Heart left ventricle (tissue), 16 donors: ENCODE measurements at regions not wholly inside any gene's neighbourhood (a gene's known extent, or its start where the extent isn't known, plus 50 kb on each side); places are given as distances from the start of the nearest gene placed in this dataset.

Experiments
- ATAC-seq, 4 donors: fragments of 200-7000 bp; cut with Tn5 transposase; one replicate each; pipeline ENCODE4 v1.9.1; 2020 to 2022; ENCODE audit warnings: moderate library complexity in 4 of 4, mild to moderate bottlenecking in 3 of 4, moderate number of reproducible peaks in 1 of 4
- DNase-seq, 5 donors: peaks; one replicate each; pipeline ENCODE4 v3.0.0-alpha.2; 2020
- H3K27ac ChIP-seq, 12 donors: fragments of 200-600 bp; sonication (generic) in 4 of 12; one replicate each; pipeline versions ENCODE4 v1.5.0 to v1.8.0; 2016 to 2022; ENCODE audit warnings: mild to moderate bottlenecking in 2 of 12
- H3K27me3 ChIP-seq, 9 donors: fragments of 200-600 bp; sonication (generic) in 2 of 9; one replicate each; pipeline versions ENCODE4 v1.5.1 to v1.8.0; 2016 to 2022; ENCODE audit warnings: mild to moderate bottlenecking in 3 of 9
- H3K36me3 ChIP-seq, 9 donors: fragments of 200-600 bp; sonication (generic) in 2 of 9; one replicate each; pipeline versions ENCODE4 v1.5.0 to v1.8.0; 2018 to 2022; ENCODE audit warnings: mild to moderate bottlenecking in 2 of 9
- H3K4me1 ChIP-seq, 12 donors: fragments of 200-600 bp; sonication (generic) in 4 of 12; one replicate each; pipeline versions ENCODE4 v1.5.0 to v1.8.0; 2016 to 2022; ENCODE audit warnings: mild to moderate bottlenecking in 3 of 12
- H3K4me3 ChIP-seq, 12 donors: fragments of 200-600 bp; sonication (generic) in 4 of 12; one replicate each; pipeline versions ENCODE4 v1.5.0 to v1.8.0; 2017 to 2022; ENCODE audit warnings: mild to moderate bottlenecking in 9 of 12, moderate library complexity in 4 of 12
- H3K9me3 ChIP-seq, 12 donors: fragments of 200-600 bp; sonication (generic) in 4 of 12; one replicate each; pipeline versions ENCODE4 v1.5.0 to v1.8.0; 2016 to 2022; ENCODE audit warnings: mild to moderate bottlenecking in 1 of 12
- CTCF ChIP-seq, 12 donors: fragments of 200-600 bp; sonication (generic) in 4 of 12; IDR thresholded peaks; one replicate each; pipeline versions ENCODE4 v1.5.0 to v1.8.0; 2018 to 2022; ENCODE audit warnings: antibody characterized with exemption in 12 of 12, mild to moderate bottlenecking in 5 of 12
- POLR2A ChIP-seq, 2 donors: fragments of 450-650 bp; IDR thresholded peaks; one replicate each; pipeline ENCODE4 v1.6.1; 2017; ENCODE audit warnings: antibody characterized with exemption in 2 of 2, mild to moderate bottlenecking in 2 of 2, moderate library complexity in 2 of 2
- WGBS, 4 donors: extraction: QIAGEN DNeasy Blood & Tissue Kit in 2 of 4; methylation state at CpG; one replicate each; pipeline versions ENCODE4 v1.1.5 to v1.1.7; 2013 to 2018; 5-methylcytosine and 5-hydroxymethylcytosine counted together
- intact Hi-C, 10 donors: fragments of 100-400 bp; cut with DNase I; formaldehyde crosslinking; loops; one replicate each; pipeline versions ENCODE4 v1.11.1 to v1.14.2; 2022
- donor health status: ischemic (EF 13 %, LVEDD 7.1; RV severe dilation, severe dysfunction).
- donor health status: healthy with polysubstance abuse.
- donor health status: DM: no; HTN: yes; CAD: no.
- donor health status: DM: no; HTN: no; CAD: no.
- donor health status: ischemic (EF 25% LVEDD 6.9; RV normal size, moderate dysfunction).
- donor health status: ischemic (EF 25% LVEDD 5.7; RV mildly dilated, moderate dysfunction).
- donor health status: healthy.
- donor health status: DM: yes; HTN: yes; CAD: no.
- donor health status: ischemic (EF 35%, LVEDD 5.7; RV mildly dilated, moderate dysfunction).
- donor health status: nonischemic (EF 11% LVEDD 7.7; RV severe dilation, severe dysfunction).
- donor health status: DM: yes; HTN: yes; CAD: no.
- donor health status: PGD.
- donor health status: ischemic (EF 29% LVEDD 5.4; RV normal size, mild dysfunction).
- donor health status: nonischemic (EF 23%, LVEDD 6.1; RV moderate dilation, normal function).

- no peak overlapping the region for H3K4me3 ChIP-seq
- no peak for ATAC-seq
- WGBS, 4 donors, result 90 to 97% (median 92%) methylated on average over 3 of the region's 3 CpGs
- H3K9me3 ChIP-seq, result no peaks in the 10 kb centered on the region
- H3K27me3 ChIP-seq, result peaks cover 0 to 16% (median 0%) of the 10 kb centered on the region in 9 donors
- H3K27ac ChIP-seq, result no peak overlapping the region
- no peaks in the 10 kb centered on the region for H3K4me1 ChIP-seq
- DNase-seq, result no peak
- no peaks in the 10 kb centered on the region for H3K36me3 ChIP-seq
- TF ChIP-seq CTCF (IDR thresholded peaks at IDR 0.05) (no peak), POLR2A (IDR thresholded peaks at IDR 0.05) (no peak)
- intact Hi-C loops, result loop anchor here in 1 of 10 donors (5.0 kb wide), 1 partner anchor 341 kb away; no protein-coding TSS in a partner anchor
Observed at GRCh38 chr6:27061235-27061993, 186.1 kb upstream of the PRSS16 start.

GRCh38 chr6:27062755-27063154 is 184.7 kb upstream of the PRSS16 start:
- intact Hi-C loops, result loop anchor here in 1 of 10 donors (5.0 kb wide), 1 partner anchor 340 kb away; no protein-coding TSS in a partner anchor
- Histone ChIP-seq H3K27ac (no peak overlapping the region), H3K9me3 (no peaks in the 10 kb centered on the region), H3K4me3 (no peak overlapping the region), H3K27me3 (peaks cover 0 to 14% (median 0%) of the 10 kb centered on the region in 9 donors), H3K36me3 (no peaks in the 10 kb centered on the region), H3K4me1 (no peaks in the 10 kb centered on the region)
- no peak for ATAC-seq
- DNase-seq, result no peak
- TF ChIP-seq POLR2A (IDR thresholded peaks at IDR 0.05), result no peak
- no peak for TF ChIP-seq CTCF (IDR thresholded peaks at IDR 0.05)

- ATAC-seq (no peak), DNase-seq (no peak)
- intact Hi-C loops, result no loop called here
- 75 to 82% (median 80%) methylated on average over 3 of the region's 3 CpGs for WGBS, 4 donors
- Histone ChIP-seq H3K27ac (no peak overlapping the region), H3K9me3 (no peaks in the 10 kb centered on the region), H3K36me3 (no peaks in the 10 kb centered on the region), H3K4me3 (no peak overlapping the region), H3K27me3 (peaks cover 0 to 16% (median 0%) of the 10 kb centered on the region in 9 donors), H3K4me1 (no peaks in the 10 kb centered on the region)
- TF ChIP-seq POLR2A (IDR thresholded peaks at IDR 0.05) (no peak), CTCF (IDR thresholded peaks at IDR 0.05) (no peak)
Observed at GRCh38 chr6:27065183-27065582, 182.3 kb upstream of the PRSS16 start.

GRCh38 chr6:27066381-27066780 is 181.1 kb upstream of the PRSS16 start:
- no peaks in the 10 kb centered on the region for H3K36me3 ChIP-seq
- H3K9me3 ChIP-seq, result no peaks in the 10 kb centered on the region
- no peak overlapping the region for H3K27ac ChIP-seq
- ATAC-seq, result no peak
- 21 to 27% (median 23%) methylated on average over 4 of the region's 4 CpGs for WGBS, 4 donors
- H3K27me3 ChIP-seq, result peaks cover 0 to 25% (median 0%) of the 10 kb centered on the region in 9 donors
- no peak for TF ChIP-seq CTCF (IDR thresholded peaks at IDR 0.05)
- no peak for TF ChIP-seq POLR2A (IDR thresholded peaks at IDR 0.05)
- intact Hi-C loops, result no loop called here
- no peaks in the 10 kb centered on the region for H3K4me1 ChIP-seq
- no peak overlapping the region for H3K4me3 ChIP-seq
- no peak for DNase-seq
